GM12891 (cell line): ENCODE measurements at regions not wholly inside any gene's neighbourhood (a gene's known extent, or its start where the extent isn't known, plus 50 kb on each side); places are given as distances from the start of the nearest gene placed in this dataset.

ENCODE experiments used
- POLR2A ChIP-seq: IDR thresholded peaks from 2 replicates; pipeline ENCODE4 v1.6.1; 2011; ENCODE audit warnings: low read depth, low read length, control low read depth
- POLR2AphosphoS5 ChIP-seq: IDR thresholded peaks from 2 replicates; pipeline ENCODE4 v1.6.1; 2011; ENCODE audit warnings: low read depth, low read length, control low read depth
- POU2F2 ChIP-seq: IDR thresholded peaks from 2 replicates; pipeline ENCODE4 v1.6.1; 2011; ENCODE audit warnings: low read depth, mild to moderate bottlenecking, control low read depth, low read length, moderate library complexity
- SPI1 ChIP-seq: IDR thresholded peaks from 2 replicates; pipeline ENCODE4 v1.6.1; 2011; ENCODE audit warnings: low read depth, low read length, control low read depth
- TAF1 ChIP-seq: IDR thresholded peaks from 2 replicates; pipeline ENCODE4 v1.6.1; 2011; ENCODE audit warnings: low read depth, low read length, control low read depth

- TF ChIP-seq POLR2A, result no peak
- no peak for TF ChIP-seq POLR2AphosphoS5
- TF ChIP-seq POU2F2, result no peak
- no peak for TF ChIP-seq TAF1
- TF ChIP-seq SPI1, result no peak
Observed at GRCh38 chr7:45455662-45456061, 118.5 kb upstream of the ADCY1 start.
